ENCODE measurements at regions not wholly inside any gene's neighbourhood (a gene's known extent, or its start where the extent isn't known, plus 50 kb on each side); places are given as distances from the start of the nearest gene placed in this dataset.

- 2% methylated on average over 44 of the region's 44 CpGs for WGBS
- no peak for DNase-seq (ENCODE audit: low spot score)
- Histone ChIP-seq H3K27ac (ENCODE audit: low read depth in 1 of 2, low read length in 2 of 2) (peak overlapping the region in 1 of 2 donors; percentile 57), H3K9me3 (ENCODE audit: control insufficient read depth in 4 of 4, low read length in 3 of 4) (no peaks in the 10 kb centered on the region), H3K9ac (ENCODE audit: low read depth in 1 of 2, low read length in 2 of 2) (no peak overlapping the region), H3K27me3 (ENCODE audit: control insufficient read depth in 4 of 4, insufficient read depth in 4 of 4, low read length in 3 of 4) (peaks cover 0 to 5% (median 2%) of the 10 kb centered on the region in 4 donors), H3K36me3 (ENCODE audit: control insufficient read depth in 4 of 4, insufficient read depth in 3 of 4, low read depth in 1 of 4, low read length in 3 of 4) (no peaks in the 10 kb centered on the region), H3K4me1 (ENCODE audit: control insufficient read depth in 4 of 4, insufficient read depth in 4 of 4, low read length in 3 of 4) (peaks cover 5 to 12% (median 10%) of the 10 kb centered on the region in 4 donors), H3K4me3 (ENCODE audit: low read depth in 1 of 3, low read length in 3 of 3) (peak overlapping the region in 2 of 3 donors; percentile 38 to 60)
- TF ChIP-seq GABPA (IDR thresholded peaks at IDR 0.05 in 1 of 2, conservative IDR thresholded peaks at IDR 0.05 in 1 of 2), result no peak
- TF ChIP-seq HNF4A (conservative IDR thresholded peaks at IDR 0.05), result no peak
- TF ChIP-seq TAF1 (conservative IDR thresholded peaks at IDR 0.05), result no peak
- TF ChIP-seq FOXA1 (IDR thresholded peaks at IDR 0.05), result no peak
- no peak for TF ChIP-seq REST (IDR thresholded peaks at IDR 0.05)
- TF ChIP-seq EGR1 (IDR thresholded peaks at IDR 0.05; ENCODE audit: low read depth in 2 of 2), result no peak
- TF ChIP-seq ATF3 (IDR thresholded peaks at IDR 0.05), result no peak
- no peak for TF ChIP-seq FOXA2 (IDR thresholded peaks at IDR 0.05)
- no peak for TF ChIP-seq RAD21 (IDR thresholded peaks at IDR 0.05)
- no peak for TF ChIP-seq CTCF (IDR thresholded peaks at IDR 0.05; ENCODE audit: low read depth, low read length, missing input control)
- no peak for TF ChIP-seq RXRA (IDR thresholded peaks at IDR 0.05)
- no peak for TF ChIP-seq SP1 (IDR thresholded peaks at IDR 0.05)
- no peak for TF ChIP-seq HNF4G (IDR thresholded peaks at IDR 0.05)
- no peak for TF ChIP-seq ZBTB33 (IDR thresholded peaks at IDR 0.05)
- TF ChIP-seq MAX (IDR thresholded peaks at IDR 0.05), result no peak
Observed at GRCh38 chr4:176002007-176002613, 63.5 kb upstream of the WDR17 start.

- Histone ChIP-seq H3K9ac (ENCODE audit: low read depth in 1 of 2, low read length in 2 of 2) (no peak overlapping the region), H3K4me1 (ENCODE audit: control insufficient read depth in 4 of 4, insufficient read depth in 4 of 4, low read length in 3 of 4) (peaks cover 5 to 12% (median 10%) of the 10 kb centered on the region in 4 donors), H3K36me3 (ENCODE audit: control insufficient read depth in 4 of 4, insufficient read depth in 3 of 4, low read depth in 1 of 4, low read length in 3 of 4) (no peaks in the 10 kb centered on the region), H3K27me3 (ENCODE audit: control insufficient read depth in 4 of 4, insufficient read depth in 4 of 4, low read length in 3 of 4) (peaks cover 0 to 5% (median 2%) of the 10 kb centered on the region in 4 donors), H3K9me3 (ENCODE audit: control insufficient read depth in 4 of 4, low read length in 3 of 4) (no peaks in the 10 kb centered on the region), H3K4me3 (ENCODE audit: low read depth in 1 of 3, low read length in 3 of 3) (no peak overlapping the region), H3K27ac (ENCODE audit: low read depth in 1 of 2, low read length in 2 of 2) (no peak overlapping the region)
- no peak for DNase-seq (ENCODE audit: low spot score)
- 43% methylated on average over 3 of the region's 3 CpGs for WGBS
- TF ChIP-seq SP1 (IDR thresholded peaks at IDR 0.05) (no peak), EGR1 (IDR thresholded peaks at IDR 0.05; ENCODE audit: low read depth in 2 of 2) (no peak), NR2F2 (IDR thresholded peaks at IDR 0.05) (no peak), TAF1 (conservative IDR thresholded peaks at IDR 0.05) (no peak), CTCF (IDR thresholded peaks at IDR 0.05; ENCODE audit: low read depth, low read length, missing input control) (no peak), JUND (IDR thresholded peaks at IDR 0.05) (no peak), REST (IDR thresholded peaks at IDR 0.05) (no peak), MAX (IDR thresholded peaks at IDR 0.05) (no peak), GABPA (IDR thresholded peaks at IDR 0.05 in 1 of 2, conservative IDR thresholded peaks at IDR 0.05 in 1 of 2) (no peak)
Observed at GRCh38 chr4:176005766-176006165, 59.9 kb upstream of the WDR17 start.
